Activated T-cell treated with anti-CD3 and anti-CD28 coated beads, Interleukin-2, amount 50 U/mL, for 72 hours (primary cell): ENCODE measurements at regions not wholly inside any gene's neighbourhood (a gene's known extent, or its start where the extent isn't known, plus 50 kb on each side); places are given as distances from the start of the nearest gene placed in this dataset.

Experiments used
- ATAC-seq, 2 donors: fragments of 150-1000 bp; cut with Tn5 transposase; replicated peaks in 1 of 2; 2 replicates each; pipeline ENCODE4 v1.10.0; 2021; ENCODE audit warnings: moderate library complexity in 2 of 2, mild to moderate bottlenecking in 1 of 2
- DNase-seq, 2 donors: peaks; one replicate each; pipeline ENCODE4 v3.0.0; 2021 to 2022; ENCODE audit warnings: mixed read lengths in 1 of 2
- H3K27ac Mint-ChIP-seq: one replicate; pipeline ENCODE4 v1.8.0; 2022; ENCODE audit warnings: mild to moderate bottlenecking, moderate library complexity, mixed read lengths
- H3K27me3 Mint-ChIP-seq: one replicate; pipeline ENCODE4 v1.8.0; 2022; ENCODE audit warnings: low read depth, mixed read lengths
- H3K36me3 Mint-ChIP-seq, 2 donors: one replicate each; pipeline ENCODE4 v1.8.0; 2022; ENCODE audit warnings: mixed read lengths in 2 of 2, mild to moderate bottlenecking in 1 of 2; ENCODE audit not compliant: insufficient read depth in 2 of 2
- H3K4me1 Mint-ChIP-seq: one replicate; pipeline ENCODE4 v1.8.0; 2022; ENCODE audit warnings: low read depth, mixed read lengths
- H3K4me3 Mint-ChIP-seq, 2 donors: one replicate each; pipeline ENCODE4 v1.8.0; 2022; ENCODE audit warnings: mild to moderate bottlenecking in 2 of 2, mixed read lengths in 2 of 2, moderate library complexity in 2 of 2
- H3K9me3 Mint-ChIP-seq, 2 donors: one replicate each; pipeline ENCODE4 v1.8.0; 2022; ENCODE audit warnings: mixed read lengths in 2 of 2

DNA sequence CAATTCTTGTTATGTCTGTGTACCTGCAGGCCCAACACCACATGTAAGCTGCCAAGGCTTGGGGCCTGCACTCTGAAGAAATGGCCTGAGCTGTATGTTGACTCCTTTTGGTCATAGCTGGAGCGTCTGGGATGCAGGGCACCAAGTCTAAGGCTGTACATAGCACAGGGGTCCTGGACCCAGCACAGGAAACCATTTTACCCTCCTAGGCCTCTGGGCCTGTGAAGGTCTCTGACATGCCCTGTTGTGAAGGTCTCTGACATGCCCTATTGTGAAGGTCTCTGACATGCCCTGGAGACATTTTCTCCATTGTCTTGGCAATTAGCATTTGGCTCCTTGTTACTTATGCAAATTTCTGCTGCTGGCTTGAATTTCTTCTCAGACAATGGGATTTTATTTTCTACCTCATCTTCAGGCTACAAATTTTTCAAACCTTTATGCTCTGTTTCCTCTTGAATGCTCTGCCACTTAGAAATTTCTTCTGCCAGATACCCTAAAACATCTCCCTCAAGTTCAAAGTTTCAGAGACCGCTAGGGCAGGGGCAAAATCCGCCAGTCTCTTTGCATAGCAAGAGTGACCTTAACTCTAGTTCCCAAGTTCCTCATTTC, 246.7 kb upstream of the B3GALT2 start:
- Mint-ChIP-seq H3K27me3 (no peaks in the 10 kb centered on the region), H3K4me3 (no peak overlapping the region), H3K27ac (no peak overlapping the region), H3K36me3 (peaks cover 13 to 36% of the 10 kb centered on the region in 2 donors), H3K4me1 (peaks cover 18% of the 10 kb centered on the region), H3K9me3 (peaks cover 12 to 17% of the 10 kb centered on the region in 2 donors)
- DNase-seq (no peak), ATAC-seq (no peak)

DNA sequence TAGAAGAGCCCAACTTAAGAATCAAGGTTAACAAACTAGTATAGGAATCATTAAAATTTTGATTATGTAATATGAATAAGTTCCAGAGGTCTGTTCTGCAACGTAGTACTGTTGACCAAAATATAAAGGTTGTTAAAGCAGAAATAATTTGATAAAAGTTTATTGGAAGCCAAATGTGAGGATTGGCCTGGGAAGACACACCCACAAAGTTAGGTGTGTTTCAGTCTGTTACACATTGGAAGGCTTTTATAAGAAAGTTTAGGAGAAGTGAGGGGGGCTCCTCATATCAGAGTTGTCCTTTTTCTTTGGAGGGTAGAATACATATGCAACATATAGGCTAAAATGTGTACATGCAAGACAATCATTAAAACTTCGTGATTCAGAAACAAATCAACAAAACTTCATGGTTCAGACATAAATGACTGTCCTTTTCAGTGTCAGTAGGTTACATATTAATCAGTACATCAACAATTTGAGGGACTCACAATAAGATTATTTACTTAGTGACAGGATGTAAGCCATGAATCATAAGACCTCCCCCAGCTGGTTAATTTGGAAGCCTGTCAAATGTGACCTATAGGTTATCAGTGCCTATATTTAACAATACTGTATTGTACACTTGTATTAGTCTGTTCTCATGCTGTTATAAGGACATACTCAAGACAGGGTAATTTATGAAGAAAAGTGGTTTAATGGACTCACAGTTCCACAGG, 245.0 kb upstream of the B3GALT2 start:
- peaks cover 9% of the 10 kb centered on the region for H3K4me1 Mint-ChIP-seq
- DNase-seq (no peak), ATAC-seq (no peak)
- H3K27me3 Mint-ChIP-seq = no peaks in the 10 kb centered on the region
- H3K27ac Mint-ChIP-seq = no peak overlapping the region
- peaks cover 11 to 31% of the 10 kb centered on the region in 2 donors for H3K36me3 Mint-ChIP-seq
- peaks cover 10 to 15% of the 10 kb centered on the region in 2 donors for H3K9me3 Mint-ChIP-seq
- no peak overlapping the region for H3K4me3 Mint-ChIP-seq

DNA sequence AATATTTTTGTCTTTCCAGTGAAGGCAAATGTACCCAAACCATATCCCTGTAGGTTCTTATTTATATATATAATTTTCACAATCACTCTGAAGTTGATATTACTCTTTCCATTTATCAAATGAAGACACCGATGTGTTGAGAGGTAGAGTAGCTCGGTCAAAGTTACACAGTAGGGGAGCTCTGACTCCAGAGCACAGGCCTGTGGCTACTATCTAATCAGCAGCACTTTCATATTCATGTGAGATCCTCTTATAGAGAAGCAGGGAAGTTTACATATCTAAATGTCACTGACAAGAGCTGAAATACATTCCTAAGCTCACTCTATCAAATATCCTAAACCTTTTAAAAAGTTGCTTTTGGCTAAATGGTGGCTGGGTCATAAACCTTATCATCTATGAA, 241.1 kb upstream of the B3GALT2 start:
- no peak for ATAC-seq
- Mint-ChIP-seq H3K27me3 (no peaks in the 10 kb centered on the region), H3K27ac (no peak overlapping the region)

DNA sequence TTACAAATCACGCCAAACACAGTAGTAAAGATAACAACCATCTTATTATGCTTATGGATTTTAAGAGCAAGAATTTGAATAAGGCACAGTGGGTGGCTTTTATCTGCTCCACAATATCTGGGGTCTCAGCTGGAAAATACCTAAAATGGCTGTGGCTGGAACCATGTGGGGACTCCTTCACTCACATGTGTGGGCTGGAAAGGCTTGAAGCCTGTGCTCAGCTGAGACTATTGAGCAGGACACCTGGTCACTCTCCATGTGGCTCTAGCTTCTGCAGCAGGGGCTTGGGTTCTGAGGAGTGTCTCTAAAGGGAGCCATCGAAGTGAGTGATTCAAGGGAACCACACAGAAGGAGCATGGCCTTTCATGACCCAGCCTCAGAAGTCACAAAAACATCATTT, 239.6 kb upstream of the B3GALT2 start:
- DNase-seq = no peak
- Mint-ChIP-seq H3K4me3 (no peak overlapping the region), H3K4me1 (no peaks in the 10 kb centered on the region), H3K27ac (no peak overlapping the region), H3K27me3 (no peaks in the 10 kb centered on the region), H3K9me3 (no peaks in the 10 kb centered on the region), H3K36me3 (no peaks in the 10 kb centered on the region)
- no peak for ATAC-seq

More for the DNA sequence above, 241.1 kb upstream of the B3GALT2 start:
- peaks cover 1 to 11% of the 10 kb centered on the region in 2 donors for H3K36me3 Mint-ChIP-seq
- no peaks in the 10 kb centered on the region for H3K4me1 Mint-ChIP-seq
- no peak overlapping the region for H3K4me3 Mint-ChIP-seq
- DNase-seq = no peak
- H3K9me3 Mint-ChIP-seq = peaks cover 2 to 4% of the 10 kb centered on the region in 2 donors

DNA sequence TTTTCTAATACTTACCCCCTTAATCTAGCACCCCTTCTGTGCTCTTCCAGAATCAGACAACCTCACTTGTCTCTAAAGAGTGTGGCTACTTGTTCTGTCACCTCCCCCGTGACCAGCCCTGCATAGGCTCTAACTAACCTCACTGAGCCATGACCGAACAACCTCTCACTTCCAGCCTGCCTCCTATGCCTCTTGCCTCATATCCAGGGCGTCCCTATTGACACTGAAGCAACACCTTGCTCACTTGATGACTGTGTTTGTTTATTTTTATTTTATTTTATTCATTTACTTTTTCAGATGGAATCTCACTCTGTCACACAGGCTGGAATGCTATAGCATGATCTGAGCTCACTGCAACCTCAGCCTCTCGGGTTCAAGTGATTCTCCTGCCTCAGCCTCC, 235.1 kb upstream of the B3GALT2 start:
- Mint-ChIP-seq H3K36me3 (no peaks in the 10 kb centered on the region), H3K27ac (no peak overlapping the region), H3K9me3 (no peaks in the 10 kb centered on the region), H3K4me1 (peaks cover 29% of the 10 kb centered on the region), H3K4me3 (no peak overlapping the region), H3K27me3 (no peaks in the 10 kb centered on the region)
- ATAC-seq (no peak), DNase-seq (no peak)

DNA sequence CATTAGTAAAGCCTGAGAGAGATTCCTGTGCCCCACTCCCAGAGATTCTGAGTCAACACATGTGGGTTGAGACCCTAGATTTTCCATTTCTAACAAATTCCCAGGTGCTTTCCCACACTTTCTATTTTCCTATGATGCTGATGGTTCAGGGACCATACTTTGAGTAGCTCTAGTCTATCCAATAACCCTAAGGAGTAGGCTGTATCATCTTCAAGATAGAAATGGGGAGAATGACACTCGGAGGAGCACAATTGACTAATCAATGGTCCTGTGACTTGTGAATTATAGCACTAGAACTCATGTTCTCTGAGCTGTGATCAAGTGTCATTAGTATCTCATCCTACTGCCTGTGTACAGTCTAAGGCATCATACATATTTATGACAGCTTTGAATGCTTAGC, 232.9 kb upstream of the B3GALT2 start:
- peaks cover 32% of the 10 kb centered on the region for H3K4me1 Mint-ChIP-seq
- ATAC-seq (no peak), DNase-seq (no peak)
- H3K27me3 Mint-ChIP-seq = no peaks in the 10 kb centered on the region
- H3K27ac Mint-ChIP-seq = no peak overlapping the region
- H3K9me3 Mint-ChIP-seq = peaks cover 0 to 2% of the 10 kb centered on the region in 2 donors
- H3K36me3 Mint-ChIP-seq = no peaks in the 10 kb centered on the region
- H3K4me3 Mint-ChIP-seq = peak overlapping the region in 1 of 2 donors; percentile 83

DNA sequence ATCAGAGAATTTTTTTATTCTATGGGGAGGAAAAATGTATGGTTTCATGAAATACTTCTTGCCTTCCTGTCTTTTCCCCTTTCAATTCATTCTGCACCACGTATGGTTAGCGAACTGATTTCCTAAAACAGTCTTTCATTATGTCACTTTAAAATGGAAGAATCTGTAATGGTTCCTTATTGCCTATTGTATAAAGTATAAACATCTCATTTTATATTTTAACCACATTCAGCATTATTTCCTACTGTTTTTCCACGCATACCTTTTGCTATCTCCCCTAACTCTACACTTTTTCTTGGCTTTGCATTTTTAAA, 232.3 kb upstream of the B3GALT2 start:
- DNase-seq (no peak), ATAC-seq (peak in 1 of 2 donors; percentile 25)
- Mint-ChIP-seq H3K4me3 (peak overlapping the region; percentile 73 to 83), H3K4me1 (peaks cover 32% of the 10 kb centered on the region), H3K36me3 (no peaks in the 10 kb centered on the region), H3K27me3 (no peaks in the 10 kb centered on the region), H3K27ac (peak overlapping the region; percentile 85), H3K9me3 (peaks cover 0 to 2% of the 10 kb centered on the region in 2 donors)

DNA sequence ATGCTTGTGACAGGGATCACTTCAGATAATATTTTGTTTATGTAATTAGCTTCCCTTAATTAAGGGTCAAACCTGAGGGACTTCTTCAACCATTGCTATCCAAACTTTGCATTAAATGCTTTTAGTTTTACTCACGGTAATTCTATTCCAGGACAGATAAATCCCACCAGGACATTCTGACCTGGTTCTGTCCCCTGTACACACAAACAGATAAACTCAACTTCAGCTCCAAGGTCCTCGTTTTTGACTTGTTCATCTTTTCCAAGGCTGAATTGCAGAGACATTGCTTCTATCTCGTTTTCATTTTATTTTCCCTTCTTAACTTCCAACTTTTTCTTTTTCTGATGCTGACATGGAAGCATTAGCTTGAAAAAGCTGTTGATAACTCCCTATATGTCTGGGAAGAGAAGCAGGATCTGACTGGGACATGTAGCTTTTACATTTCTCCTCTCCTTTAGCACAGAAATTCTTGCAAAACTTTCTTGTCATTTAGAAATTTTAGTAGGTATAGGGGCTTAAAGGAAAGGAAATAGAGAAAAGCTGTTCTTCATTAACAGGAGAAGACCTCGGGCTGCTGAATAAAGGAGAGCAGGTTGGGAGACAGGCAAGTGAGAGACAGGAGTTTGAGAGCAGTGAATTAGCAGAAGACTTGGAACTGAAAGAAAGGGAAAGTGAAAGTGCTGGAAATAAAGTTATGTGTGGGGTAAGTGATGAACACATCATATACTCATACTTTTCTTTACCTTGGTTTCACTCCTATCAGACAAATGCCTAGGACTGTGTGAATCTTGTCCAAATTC, 231.7 kb upstream of the B3GALT2 start:
- Mint-ChIP-seq H3K4me1 (peaks cover 36% of the 10 kb centered on the region), H3K4me3 (peak overlapping the region; percentile 73 to 83), H3K27ac (peak overlapping the region; percentile 85), H3K9me3 (peaks cover 0 to 3% of the 10 kb centered on the region in 2 donors), H3K27me3 (no peaks in the 10 kb centered on the region), H3K36me3 (peaks cover 0 to 3% of the 10 kb centered on the region in 2 donors)
- ATAC-seq = peak; percentile 97 to 98
- DNase-seq = no peak

DNA sequence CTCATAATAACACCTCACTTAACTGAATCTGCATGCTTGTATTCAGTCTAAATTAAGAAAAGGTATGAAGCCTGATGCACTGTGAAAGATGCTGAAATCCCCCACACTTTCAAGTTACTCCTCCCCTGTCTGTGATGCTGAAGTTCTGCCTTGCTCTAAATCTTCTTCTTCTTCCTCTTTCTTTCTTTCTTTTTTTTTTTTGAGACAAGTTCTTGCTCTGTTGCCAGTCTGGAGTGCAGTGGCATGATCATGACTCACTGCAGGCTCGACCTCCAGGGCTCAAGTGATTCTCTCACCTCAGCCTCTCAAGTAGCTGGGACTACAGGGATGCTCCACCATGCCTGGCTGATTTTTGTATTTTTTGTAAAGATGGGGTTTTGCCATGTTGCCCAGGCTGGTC, 231.0 kb upstream of the B3GALT2 start:
- peaks cover 43% of the 10 kb centered on the region for H3K4me1 Mint-ChIP-seq
- H3K4me3 Mint-ChIP-seq = peak overlapping the region; percentile 73 to 76
- ATAC-seq = peak in 1 of 2 donors; percentile 32
- H3K27ac Mint-ChIP-seq = peak overlapping the region; percentile 92
- no peaks in the 10 kb centered on the region for H3K27me3 Mint-ChIP-seq
- DNase-seq = no peak
- H3K9me3 Mint-ChIP-seq = peaks cover 0 to 3% of the 10 kb centered on the region in 2 donors
- H3K36me3 Mint-ChIP-seq = peaks cover 0 to 3% of the 10 kb centered on the region in 2 donors

DNA sequence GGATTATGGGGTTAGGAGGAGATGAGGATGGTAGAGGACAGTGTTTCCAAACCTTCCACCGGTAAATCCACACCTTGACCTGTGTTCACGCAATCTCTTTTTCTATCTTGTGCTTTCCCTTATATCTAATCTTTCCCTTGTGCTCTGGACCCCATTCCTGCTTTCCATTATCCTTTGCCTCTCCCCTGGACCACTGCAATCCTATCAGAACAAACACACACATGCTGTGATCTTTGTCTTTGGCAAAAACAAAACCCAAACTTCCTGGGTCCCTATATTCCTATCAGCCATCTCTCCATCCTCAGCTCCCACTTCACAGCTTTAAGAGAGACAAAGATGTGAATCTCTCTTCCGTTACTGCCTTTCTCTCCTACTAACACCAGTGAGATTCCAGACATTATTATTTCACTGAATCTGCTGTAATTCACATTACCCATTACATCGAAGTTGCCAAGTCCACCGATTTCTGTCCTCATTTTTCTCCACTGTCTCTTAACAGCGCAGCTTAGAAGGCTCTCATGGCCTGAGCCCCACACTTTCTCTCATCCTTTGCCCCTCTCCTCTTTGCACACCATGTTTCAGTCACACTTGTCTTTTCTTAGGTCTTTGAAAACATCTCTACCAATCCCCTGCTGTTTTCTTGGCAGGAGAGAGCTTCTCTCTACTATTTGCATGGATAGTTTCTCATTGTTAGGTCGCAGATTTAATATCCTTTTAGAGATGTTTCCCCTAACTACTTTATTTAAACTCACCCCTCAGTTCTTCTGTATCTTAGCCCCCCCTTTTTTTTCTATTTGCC, 230.0 kb upstream of the B3GALT2 start:
- no peak for ATAC-seq
- no peak for DNase-seq
- Mint-ChIP-seq H3K27ac (no peak overlapping the region), H3K27me3 (no peaks in the 10 kb centered on the region), H3K36me3 (peaks cover 0 to 3% of the 10 kb centered on the region in 2 donors), H3K4me1 (peaks cover 53% of the 10 kb centered on the region), H3K9me3 (peaks cover 0 to 3% of the 10 kb centered on the region in 2 donors), H3K4me3 (no peak overlapping the region)

DNA sequence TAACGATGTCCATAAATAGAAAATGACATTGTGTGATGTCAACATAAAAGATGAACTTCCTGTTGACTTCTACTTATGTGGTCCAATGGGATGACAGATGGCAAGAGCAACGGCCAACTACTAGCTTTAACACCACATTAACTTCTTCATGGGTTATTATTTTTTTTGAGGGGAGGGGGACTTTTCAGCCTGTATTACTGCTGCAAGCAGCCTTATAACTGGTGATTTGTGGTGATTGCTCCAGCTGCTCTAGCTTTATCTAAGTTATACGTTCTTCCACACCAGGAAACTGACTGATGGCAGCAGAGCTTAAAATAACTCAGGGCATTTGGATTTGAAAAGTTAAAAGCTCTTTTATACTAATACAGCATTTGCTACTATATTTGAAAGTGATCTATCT, 228.8 kb upstream of the B3GALT2 start:
- peaks cover 0 to 3% of the 10 kb centered on the region in 2 donors for H3K9me3 Mint-ChIP-seq
- ATAC-seq = no peak
- peaks cover 55% of the 10 kb centered on the region for H3K4me1 Mint-ChIP-seq
- DNase-seq = no peak
- peaks cover 0 to 3% of the 10 kb centered on the region in 2 donors for H3K36me3 Mint-ChIP-seq
- H3K27me3 Mint-ChIP-seq = no peaks in the 10 kb centered on the region
- H3K4me3 Mint-ChIP-seq = no peak overlapping the region
- H3K27ac Mint-ChIP-seq = no peak overlapping the region

DNA sequence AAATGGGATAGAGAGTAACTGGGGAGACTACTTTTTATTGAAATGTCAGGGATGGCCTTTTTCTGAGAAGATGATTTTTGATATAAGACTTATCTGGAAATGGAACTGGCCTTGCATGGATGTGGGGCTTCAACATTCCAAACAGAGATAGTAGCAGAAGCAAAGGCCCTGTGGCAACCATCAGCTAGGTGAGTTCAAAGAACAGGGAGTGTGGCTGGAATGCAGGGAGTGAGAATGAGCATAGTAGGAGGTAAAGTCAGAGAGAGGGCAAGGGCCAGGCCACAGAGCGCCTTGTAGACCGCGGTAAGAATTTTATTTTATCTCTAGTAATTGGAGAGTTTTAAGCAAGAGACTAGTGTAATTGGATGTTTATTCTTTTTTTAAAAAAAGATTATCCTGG, 227.0 kb upstream of the B3GALT2 start:
- no peak overlapping the region for H3K4me3 Mint-ChIP-seq

More for the DNA sequence above, 227.0 kb upstream of the B3GALT2 start:
- Mint-ChIP-seq H3K4me1 (peaks cover 45% of the 10 kb centered on the region), H3K36me3 (peaks cover 0 to 3% of the 10 kb centered on the region in 2 donors), H3K9me3 (peaks cover 0 to 3% of the 10 kb centered on the region in 2 donors), H3K27me3 (no peaks in the 10 kb centered on the region), H3K27ac (peak overlapping the region; percentile 49)
- no peak for DNase-seq
- no peak for ATAC-seq
